ENCODE measurements at regions not wholly inside any gene's neighbourhood (a gene's known extent, or its start where the extent isn't known, plus 50 kb on each side); places are given as distances from the start of the nearest gene placed in this dataset.

DNA sequence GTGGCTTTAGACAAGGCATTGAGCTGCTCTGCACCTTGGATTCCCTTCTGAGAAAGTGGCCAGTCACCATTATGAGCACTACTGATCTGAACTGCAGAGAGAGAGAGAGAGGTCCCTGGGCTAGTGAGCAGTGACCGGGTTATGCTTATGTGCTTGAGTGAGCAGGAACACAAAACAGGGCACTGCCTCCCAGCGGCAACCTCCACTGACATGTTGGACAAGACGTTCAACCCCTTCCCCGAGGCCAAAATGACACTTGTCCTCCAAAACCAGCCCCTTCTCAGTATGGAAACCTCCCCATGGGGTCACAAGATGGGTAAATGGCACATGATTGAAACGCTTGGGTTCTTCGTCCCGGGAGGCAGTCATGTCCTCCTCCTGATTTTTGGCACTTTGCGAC is 339.4 kb upstream of the ZMIZ1 start:
- DNase-seq, result no peak

DNA sequence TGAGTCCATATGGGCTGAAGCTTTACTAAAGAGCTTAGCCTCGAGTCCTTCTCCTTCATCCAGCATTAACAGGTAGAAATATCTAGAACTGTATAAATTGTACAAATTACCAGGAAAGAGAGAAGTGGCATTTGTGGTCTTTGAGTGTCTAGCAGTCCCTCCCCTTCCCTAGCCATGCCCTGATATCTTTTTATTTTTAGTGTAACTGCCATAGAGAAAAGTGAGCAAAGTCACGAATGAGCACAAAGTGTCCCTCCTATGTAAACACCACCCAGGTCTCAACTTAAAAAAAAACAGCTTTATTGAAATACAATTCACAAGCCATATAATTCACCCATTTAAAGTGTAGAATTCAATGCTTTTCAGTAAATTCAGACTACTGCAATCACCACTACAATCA is 339.0 kb upstream of the ZMIZ1 start:
- DNase-seq, result no peak

DNA sequence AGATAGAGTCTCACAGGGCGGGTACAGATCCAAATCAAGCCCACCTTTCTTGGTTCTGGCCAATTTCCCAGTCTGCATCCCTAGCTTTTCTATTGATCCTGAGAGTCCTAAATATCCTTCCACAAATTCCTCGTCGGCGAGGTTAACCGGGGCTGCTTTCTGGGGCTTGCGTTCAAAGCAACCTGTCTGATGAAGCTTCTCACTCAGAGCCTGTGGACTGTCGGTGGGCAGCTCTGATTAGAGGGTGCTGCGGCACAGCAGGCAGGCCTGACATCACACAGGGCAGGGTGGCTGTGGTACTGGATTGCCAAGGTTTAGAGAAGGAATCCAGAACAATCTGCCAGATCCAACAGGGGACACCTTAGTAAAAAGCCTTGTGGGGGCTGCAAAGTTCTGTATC is 338.0 kb upstream of the ZMIZ1 start:
- no peak for DNase-seq

DNA sequence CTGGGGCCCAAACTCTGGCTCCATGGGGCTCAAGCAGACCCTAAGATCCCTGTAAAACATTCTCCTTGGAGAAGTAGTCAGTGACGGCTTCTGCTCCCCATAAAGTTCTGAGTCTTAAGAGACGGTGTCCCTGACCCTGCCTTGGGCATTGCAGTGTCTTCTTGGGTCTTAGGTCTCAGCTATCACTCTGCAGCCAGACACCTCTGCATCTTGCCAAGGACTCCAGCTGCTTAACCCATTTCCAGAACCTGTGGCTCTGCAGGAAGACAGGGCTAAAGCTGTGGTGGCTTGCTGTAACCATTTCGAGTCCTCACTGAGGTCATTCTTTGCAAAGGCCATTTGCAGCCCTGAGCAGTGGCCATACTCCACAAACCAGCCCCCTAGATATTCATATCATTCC is 337.1 kb upstream of the ZMIZ1 start:
- DNase-seq, result no peak

DNA sequence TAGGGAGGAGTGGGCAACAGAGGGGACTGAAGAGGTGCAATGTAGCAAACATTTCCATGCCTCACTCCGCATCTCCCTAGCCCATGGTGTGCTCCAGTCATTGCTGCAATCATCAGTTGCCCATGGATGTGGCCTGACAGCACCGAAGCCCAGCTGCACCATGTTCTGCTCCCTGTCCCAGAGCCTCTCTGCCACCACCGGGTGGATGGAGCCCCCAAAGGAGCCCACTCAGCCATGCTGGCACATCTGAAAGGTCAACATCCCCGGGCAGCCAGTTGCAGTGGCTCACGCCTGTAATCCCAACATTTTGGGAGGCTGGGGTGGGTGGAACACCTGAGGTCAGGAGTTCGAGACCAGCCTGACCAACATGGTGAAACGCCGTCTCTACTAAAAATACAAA is 336.4 kb upstream of the ZMIZ1 start:
- no peak for DNase-seq

DNA sequence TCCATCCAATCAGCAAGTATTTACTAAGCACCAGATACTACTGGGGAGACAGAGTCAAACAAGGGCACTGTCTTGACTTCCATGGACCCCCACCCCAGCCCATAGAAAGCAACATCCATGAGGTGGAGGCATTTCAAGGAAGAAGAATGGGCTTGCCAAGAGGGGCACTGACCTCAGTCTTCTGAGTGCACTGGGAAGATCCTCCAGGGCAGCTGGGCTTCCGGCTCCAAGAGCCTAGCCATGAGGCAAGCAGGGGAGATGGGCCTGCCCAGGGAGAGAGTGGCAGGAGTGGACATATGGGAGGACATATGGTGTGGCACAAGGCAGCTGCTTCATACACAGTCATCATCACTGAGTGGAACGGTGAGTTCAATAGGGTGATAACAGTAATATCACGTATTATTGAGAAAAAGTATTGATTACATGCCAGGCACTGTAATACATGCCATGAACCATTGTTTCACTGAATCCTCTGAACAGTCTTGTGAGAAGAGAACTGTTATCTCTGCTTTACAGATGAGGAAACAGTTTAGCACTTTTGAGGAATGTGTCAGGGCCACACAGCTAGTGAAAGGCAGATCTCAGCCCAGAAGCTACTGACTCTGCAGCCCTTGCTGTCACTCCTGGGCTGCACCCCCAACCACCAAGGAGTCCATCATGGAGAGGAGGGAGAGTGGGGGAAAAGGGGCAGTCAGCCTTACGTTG is 331.7 kb upstream of the ZMIZ1 start:
- no peak for DNase-seq

DNA sequence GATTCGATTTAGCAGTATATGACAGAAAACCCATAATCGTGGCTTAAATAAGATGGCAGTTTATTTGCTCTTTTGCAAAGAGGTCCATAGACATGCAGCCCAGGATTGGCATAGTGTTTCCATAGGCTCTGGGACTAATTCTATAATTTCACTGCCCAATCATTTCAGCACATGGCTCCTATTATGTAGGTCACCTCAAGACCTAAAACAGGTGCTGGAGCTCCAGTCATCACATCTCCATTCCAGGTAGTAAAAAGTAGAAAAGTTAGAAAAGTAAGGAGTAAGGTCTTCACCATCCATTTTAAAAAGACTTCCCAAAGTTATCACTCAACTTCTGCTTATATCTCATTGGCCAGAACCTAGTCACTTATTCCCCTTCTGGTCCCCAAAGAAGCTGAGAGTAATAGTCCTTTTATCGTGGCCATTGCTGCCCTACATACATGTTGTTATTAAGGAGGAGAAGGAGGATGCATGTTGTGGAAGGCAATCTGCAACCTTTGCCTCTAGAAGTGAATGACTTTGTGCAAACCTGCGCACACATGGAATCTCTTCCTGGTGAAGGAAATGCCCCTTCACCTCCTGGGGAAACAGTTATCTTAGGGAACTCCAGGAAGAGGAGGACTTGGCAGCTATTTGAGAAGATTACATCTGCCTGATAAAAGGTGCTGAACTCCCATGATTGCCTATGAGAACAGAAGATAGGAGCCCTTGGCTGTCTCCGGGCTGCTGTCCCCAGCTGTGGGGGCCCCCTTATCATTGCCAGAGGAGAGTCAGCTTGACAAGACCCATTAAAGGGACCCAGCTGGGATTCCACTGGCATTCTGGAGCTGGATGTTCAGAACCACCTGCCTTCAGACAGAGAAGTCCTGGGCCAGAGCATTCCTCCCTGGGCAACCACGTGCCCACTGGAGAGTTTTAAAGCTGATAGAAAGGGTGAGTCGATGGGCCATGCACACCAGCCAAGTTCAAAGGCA is 330.6 kb upstream of the ZMIZ1 start:
- no peak for DNase-seq

DNA sequence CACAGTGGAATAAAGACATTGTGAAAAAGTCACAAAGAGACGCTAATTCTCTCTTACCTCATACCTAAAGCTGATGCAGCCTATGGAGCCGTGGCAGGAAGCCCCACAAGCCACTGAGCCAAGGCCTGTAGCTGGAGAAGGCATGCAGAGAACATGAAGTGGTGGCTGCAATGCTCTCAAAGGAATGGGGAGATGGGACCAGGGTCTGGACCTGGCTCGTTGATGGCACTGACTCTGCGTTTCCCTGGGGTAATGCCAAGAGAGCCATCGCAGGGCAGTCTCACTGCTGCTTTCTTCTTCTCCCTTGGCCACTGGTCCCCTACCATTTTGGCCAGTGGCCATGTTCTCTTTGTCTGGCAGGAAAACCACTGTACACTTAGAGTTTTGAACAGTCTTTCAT is 329.9 kb upstream of the ZMIZ1 start:
- DNase-seq, result no peak

DNA sequence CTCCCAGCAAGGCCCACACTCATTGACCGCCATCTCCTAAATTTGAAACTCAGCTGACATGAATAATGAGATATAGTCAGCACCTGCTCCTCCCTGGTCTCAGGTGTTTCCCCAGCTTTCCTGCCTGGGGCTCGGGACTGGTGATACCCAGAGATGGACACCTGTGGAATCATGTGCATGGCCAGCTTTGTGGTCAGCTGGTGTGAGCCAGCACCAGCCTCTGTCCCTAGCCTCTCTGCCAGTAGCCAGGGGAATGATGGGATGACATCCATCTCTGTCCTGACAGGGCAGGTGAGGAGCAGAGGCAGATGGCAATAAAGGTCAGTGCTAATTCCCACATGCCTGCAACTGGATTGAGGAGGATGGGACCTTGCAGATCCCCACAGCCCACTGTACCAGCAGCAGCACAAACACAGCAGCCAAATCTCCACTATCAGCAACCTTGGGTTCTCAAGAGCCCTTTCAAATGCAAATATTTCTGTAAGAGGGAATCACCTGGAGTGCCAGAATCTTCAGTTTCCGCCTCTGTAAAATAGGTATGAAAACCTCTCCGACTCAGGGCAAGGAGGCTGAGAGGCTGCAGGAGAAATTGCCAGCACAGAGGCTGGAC is 329.2 kb upstream of the ZMIZ1 start:
- no peak for DNase-seq

DNA sequence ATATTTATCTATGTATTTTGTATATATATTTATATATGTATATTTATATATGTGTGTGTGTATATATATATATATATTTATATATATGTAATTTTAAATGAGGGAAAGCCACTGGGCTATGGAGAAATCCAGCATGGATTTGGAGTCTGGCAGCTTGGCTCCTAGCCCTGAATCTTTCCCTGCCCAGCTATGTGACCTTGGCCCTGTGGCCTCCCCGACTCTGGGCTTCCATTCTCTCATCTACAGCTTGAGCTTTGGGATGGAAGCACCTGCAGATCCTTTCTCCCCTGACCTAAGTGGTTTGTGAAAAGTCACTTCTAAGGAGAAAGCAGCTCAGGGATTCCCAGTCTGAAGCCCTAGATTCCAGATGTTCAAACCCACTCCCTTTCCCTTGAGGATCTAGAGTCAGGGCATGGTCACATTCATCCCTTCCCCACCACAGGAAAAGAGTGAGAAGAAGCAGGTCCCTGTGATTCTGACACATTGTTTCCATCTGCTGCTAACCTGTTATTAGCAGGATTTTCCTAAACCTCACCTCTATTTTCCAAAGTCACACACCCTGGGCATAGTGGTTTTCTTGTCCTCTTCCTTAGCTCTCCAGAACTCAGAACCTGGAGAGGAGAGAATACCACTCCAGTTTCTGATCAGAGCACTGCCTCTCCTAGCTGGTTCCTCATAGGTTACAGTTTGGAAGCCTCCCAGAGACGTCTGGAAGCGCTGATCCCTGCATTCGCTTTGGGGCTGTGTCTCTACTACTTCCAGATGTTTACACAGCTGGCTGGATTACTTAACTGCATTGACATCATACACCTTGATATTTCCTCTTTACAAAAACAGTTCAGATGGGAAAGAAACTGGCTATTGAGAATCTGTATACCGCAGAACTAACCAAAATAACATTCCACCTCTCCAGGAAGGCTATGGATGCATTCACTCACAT is 327.5 kb upstream of the ZMIZ1 start:
- DNase-seq, result no peak

DNA sequence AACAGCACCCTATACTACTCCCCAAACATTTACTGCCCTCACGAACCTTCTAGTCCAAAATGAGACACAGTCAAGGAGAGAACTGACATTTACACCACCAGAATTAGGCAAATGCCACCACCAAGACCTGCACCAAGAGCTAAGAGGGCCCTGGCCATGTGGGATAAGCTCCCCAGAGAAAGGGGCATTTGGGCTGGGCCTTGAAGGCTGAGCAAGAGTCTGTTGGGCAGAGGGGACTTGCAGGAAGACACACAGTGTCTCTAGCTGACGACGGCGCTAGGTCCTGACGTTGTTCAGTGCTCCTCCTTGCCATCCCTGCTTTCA is 326.4 kb upstream of the ZMIZ1 start:
- no peak for DNase-seq

DNA sequence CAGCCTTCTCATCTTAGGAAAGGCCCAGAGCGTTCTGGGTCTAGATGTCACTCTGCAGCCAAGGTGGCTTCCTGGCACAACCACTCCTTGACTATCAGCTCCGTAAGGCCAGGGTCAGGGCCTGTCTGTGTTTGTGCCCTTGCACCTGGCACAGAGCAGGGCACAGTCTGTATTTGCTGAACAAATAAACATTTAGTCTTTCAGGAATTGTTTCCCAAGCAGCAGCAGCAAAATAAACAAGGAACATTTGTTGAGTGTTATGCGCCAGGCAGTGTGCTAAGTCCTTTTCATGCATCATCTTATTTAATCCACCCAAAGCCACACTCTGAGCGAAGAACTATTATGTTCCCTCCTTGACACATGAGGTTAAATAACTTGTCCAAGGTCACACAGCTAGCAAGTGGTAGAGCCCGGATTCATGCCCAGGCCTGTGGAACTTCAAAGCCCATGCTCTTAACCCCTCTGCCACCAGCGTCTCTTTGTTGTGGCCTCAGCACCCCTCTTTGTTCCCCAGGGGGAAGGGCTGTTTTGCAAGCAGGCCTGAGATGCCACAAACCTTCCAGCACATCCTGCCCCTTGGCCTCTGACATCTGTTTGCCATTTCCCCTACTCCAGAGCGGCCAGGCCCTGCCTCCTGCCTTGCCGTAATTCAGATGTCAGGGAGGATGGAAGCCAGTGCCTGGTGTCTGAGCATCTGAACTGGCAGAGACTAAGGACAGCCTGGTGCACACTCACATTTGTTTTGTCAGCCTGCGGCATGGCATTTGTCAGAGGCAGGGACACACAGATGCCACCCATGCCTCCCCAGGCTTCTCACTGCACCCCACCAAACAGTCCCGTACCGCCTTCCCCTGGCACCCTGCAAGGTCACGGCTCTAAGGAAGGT is 325.8 kb upstream of the ZMIZ1 start:
- DNase-seq, result no peak

DNA sequence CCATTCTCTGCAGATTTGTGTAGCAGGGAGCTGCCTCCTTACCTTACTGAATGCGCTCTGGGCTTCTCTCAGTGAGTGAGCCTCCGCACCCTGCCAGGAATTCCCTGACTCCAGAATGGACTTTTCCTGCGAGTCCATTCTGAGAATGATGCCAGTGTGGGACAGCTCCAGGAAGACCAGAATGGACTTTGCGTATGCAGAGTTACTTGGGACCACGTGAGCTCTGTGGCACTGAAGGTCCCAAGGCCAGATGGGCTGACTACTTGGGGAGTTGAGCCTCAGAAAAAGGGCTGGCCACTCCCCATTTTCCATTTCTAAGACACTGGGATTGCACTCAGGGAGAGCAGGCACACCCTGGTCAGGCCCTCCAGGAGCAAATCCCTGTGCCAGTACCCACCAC is 324.7 kb upstream of the ZMIZ1 start:
- DNase-seq, result no peak

DNA sequence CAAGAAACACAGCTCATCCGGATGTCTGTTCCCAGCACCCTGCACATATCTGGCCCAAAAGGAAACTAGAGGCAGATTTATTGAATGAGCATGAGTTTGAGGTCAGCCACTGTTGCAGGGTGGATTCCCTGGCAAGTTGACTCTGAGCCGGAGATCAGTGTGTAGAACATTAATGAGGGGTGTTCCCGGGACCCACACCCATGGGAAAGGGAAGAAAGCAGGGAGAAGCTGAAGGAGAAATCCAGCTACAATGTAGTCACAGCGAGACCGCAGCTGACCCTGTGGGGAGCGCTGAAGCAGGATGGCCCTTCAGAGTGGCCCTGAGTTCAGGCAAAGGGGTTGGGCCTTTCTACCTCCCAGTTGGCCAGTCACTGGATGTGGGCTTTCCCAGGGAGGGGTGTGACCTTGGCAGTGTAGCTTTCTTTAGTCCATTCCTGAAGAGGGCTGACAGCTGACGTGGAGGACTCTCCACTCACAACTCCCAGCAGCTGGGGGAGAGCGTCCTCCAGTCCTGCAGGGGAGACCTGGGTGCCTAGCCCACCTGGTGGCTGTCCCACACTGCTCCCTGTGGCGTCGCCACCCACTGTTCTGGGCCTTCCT is 324.2 kb upstream of the ZMIZ1 start:
- no peak for DNase-seq

DNA sequence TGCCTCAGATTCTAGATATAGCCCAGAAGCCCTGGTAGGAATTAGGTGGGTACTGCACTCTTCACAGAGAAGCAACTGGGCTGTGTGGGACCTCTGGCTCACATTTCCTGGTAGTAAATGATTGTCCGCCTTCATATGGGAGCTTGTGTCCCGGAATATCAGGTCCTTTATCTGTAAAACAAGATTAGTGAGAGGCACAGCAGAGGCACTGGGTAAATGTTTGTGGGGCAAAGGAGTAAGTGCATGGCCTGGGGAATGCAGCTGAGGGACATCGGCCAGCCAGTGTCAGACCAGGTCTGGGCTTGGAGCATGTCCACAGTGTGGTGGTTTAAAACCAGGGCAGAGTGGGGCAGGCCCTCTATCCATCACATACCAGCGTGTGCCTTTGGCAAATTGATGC is 323.3 kb upstream of the ZMIZ1 start:
- no peak for DNase-seq

DNA sequence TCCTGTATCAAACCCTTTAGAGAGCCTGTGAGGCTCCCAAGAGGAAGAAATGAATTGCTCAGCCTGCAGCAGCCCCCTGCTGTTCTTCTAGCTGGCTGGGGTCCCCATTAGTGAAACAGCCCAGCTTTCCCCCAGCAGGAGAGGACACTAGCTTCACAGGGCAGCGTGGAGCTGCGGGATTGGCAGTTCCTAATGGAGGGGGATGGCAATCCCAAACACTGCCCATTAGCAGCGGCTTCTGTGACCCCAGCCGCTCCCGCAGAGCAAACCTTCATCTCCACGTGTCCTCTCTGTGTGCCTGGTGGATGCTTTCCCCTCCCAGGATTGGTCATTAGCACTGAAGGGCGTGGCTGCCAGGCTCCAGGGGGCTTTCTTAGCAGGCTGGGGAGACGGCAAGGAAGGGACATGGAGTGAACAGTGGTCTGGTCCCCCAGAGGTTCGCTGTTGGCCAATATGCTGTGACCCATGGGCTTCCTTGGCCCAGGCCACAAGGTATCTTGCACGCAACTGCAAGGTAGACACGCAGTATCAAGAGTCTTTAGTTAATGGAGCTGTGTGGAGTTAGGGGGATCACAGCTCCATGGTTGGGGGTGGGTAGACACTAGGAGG is 322.5 kb upstream of the ZMIZ1 start:
- DNase-seq, result no peak

DNA sequence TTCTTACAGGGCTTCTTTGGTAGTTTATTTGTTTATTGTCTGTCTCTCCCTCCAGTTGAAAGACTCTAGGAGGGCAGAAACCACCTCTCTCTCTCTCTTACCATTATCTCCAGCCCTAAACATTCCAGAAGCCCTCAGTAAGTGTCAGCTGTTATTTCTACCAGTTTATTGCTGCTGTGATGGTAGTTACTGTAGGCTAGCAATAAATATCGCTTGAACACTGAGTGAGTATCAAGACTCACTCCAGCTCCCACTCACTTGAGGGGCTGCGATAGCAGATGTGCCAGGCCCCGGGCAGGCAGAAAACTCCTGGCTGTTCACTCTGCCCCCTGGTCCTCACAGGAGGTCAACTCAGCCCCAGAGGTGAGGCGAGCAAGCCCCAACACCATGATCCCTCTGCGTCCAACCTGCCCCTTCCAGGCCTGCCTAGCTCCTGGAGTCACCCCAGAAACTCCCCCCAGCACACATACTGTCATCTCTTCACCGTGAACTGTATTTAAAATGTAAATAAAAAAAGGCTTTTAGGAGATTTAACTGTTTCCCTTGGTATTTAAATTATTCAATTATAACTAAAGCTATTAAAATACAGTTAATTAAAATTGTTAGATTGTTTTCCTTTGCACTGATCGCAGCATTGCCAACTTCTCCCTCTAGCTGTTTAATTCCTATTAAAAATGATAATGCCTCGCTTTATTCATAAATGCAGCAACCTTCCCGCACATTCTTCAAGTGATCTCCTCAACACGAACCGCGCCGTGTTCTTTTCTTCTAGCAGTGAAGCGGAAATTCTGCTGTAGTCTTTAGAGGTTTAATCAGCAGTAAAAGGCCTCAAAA is 321.1 kb upstream of the ZMIZ1 start:
- no peak for DNase-seq

DNA sequence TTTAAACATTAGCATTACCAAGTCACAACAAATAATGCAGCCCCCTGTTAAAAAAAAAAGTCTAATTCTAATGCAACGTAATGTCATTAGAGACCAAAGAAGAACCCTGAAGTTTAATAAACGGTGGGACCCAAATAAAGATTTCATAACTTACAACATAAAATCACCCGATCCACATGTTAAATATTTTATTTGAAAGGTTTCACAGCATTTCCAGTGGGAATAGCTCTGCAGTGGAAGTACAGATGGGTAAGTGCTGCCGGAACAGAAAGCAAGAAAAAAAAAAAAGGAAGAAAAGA is 320.6 kb upstream of the ZMIZ1 start:
- no peak for DNase-seq

DNA sequence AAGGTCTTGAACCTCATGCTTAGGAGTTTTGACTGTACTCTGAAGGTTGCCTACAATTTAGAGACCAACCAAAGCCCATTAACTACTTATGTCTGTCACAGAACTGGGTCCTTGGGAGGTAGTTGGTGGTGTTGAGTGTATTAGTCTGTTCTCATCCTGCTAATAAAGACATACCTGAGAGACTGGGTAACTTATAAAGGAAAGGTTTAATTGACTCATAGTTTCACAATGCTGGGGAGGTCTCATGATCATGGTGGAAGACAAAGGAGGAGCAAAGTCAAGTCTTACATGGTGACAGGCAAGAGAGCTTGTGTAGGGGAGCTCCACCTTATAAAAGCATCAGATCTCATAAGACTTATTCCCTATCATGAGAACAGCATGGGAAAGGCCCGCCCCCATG is 319.6 kb upstream of the ZMIZ1 start:
- no peak for DNase-seq

DNA sequence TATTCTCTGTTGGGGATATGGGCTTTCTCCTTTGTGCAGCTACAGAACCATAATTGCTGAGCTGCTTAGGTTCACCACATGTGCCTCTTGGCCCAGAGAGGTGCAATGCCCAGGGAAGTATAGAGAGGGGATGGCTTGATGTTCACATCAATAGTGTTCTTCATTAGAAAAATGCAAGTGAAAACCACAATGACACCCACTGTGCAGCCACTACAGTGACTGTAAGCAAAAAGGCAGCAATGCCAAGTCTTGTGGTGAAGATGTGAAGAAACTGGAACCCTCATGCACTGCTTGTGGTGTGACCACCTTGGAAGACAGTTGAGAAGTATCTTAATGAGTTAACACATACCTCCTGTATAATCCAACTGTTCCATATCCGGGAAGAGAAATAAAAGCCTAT is 318.9 kb upstream of the ZMIZ1 start:
- DNase-seq, result no peak
